GM18502 (cell line): ENCODE measurements at regions not wholly inside any gene's neighbourhood (a gene's known extent, or its start where the extent isn't known, plus 50 kb on each side); places are given as distances from the start of the nearest gene placed in this dataset.

ENCODE experiments used
- ATAC-seq: cut with Tn5 transposase; IDR thresholded peaks from one replicate; pipeline ENCODE4 v1.9.1; 2021; ENCODE audit warnings: mild to moderate bottlenecking; ENCODE audit not compliant: unreplicated experiment, poor library complexity

- ATAC-seq = no peak
These were observed 73.9 kb downstream of the TEX29 start for GRCh38 chr13:111394211-111394922.

- no peak for ATAC-seq
These were observed 75.3 kb downstream of the TEX29 start for GRCh38 chr13:111395511-111396393.

- no peak for ATAC-seq
These were observed 76.0 kb downstream of the TEX29 start for GRCh38 chr13:111396457-111396856.

GRCh38 chr13:111397202-111397880 is 76.9 kb downstream of the TEX29 start:
- no peak for ATAC-seq

GRCh38 chr13:111398196-111398595 is 77.8 kb downstream of the TEX29 start:
- ATAC-seq = no peak

GRCh38 chr13:111398715-111399299 is 78.4 kb downstream of the TEX29 start:
- ATAC-seq = no peak

GRCh38 chr13:111399334-111399733 is 78.9 kb downstream of the TEX29 start:
- ATAC-seq = no peak

GRCh38 chr13:111399776-111400538 is 79.5 kb downstream of the TEX29 start:
- no peak for ATAC-seq

GRCh38 chr13:111401151-111401550 is 80.7 kb downstream of the TEX29 start:
- no peak for ATAC-seq

GRCh38 chr13:111401755-111402154 is 81.3 kb downstream of the TEX29 start:
- ATAC-seq = no peak

GRCh38 chr13:111402441-111402840 is 82.0 kb downstream of the TEX29 start:
- ATAC-seq = no peak

GRCh38 chr13:111403266-111403665 is 82.8 kb downstream of the TEX29 start:
- no peak for ATAC-seq

- no peak for ATAC-seq
These were observed 84.3 kb downstream of the TEX29 start for GRCh38 chr13:111404746-111405145.

- ATAC-seq = no peak
These were observed 86.2 kb downstream of the TEX29 start for GRCh38 chr13:111406636-111407035.

- ATAC-seq = no peak
These were observed 87.1 kb downstream of the TEX29 start for GRCh38 chr13:111407381-111408131.

- no peak for ATAC-seq
These were observed 89.0 kb downstream of the TEX29 start for GRCh38 chr13:111409413-111409812.

GRCh38 chr13:111410232-111411021 is 90.0 kb downstream of the TEX29 start:
- no peak for ATAC-seq

- no peak for ATAC-seq
These were observed 90.9 kb downstream of the TEX29 start for GRCh38 chr13:111411151-111411858.
